Pons (tissue), 1 donor: ENCODE measurements at regions not wholly inside any gene's neighbourhood (a gene's known extent, or its start where the extent isn't known, plus 50 kb on each side); places are given as distances from the start of the nearest gene placed in this dataset.
"Not testable (repeated sequence)": the region's sequence is repeated elsewhere in the genome, so short reads cannot be mapped to it uniquely, and the experiment has no call there.

Source experiments
- DNase-seq: peaks from one replicate; pipeline ENCODE4 v3.0.0-alpha.2; 2016; ENCODE audit warnings: low spot score

- DNase-seq = no peak
Observed at GRCh38 chr6:137968901-137969300, 101.8 kb downstream of the TNFAIP3 start.

GRCh38 chr6:137969874-137970273 is 102.8 kb downstream of the TNFAIP3 start:
- DNase-seq = no peak

- no peak for DNase-seq
Observed at GRCh38 chr6:137970368-137970767, 103.3 kb downstream of the TNFAIP3 start.

GRCh38 chr6:137973201-137973600 is 106.1 kb downstream of the TNFAIP3 start:
- DNase-seq = no peak

- DNase-seq = peak; percentile 28
Observed at GRCh38 chr6:137975188-137975940, 108.3 kb downstream of the TNFAIP3 start.

- DNase-seq = no peak
Observed at GRCh38 chr6:137976430-137976829, 109.4 kb downstream of the TNFAIP3 start.

- DNase-seq = no peak
Observed at GRCh38 chr6:137977206-137977605, 110.1 kb downstream of the TNFAIP3 start.

- no peak for DNase-seq
Observed at GRCh38 chr6:137977814-137978213, 110.8 kb downstream of the TNFAIP3 start.

- no peak for DNase-seq
Observed at GRCh38 chr6:137978252-137978896, 111.3 kb downstream of the TNFAIP3 start.

GRCh38 chr6:137979263-137979662 is 112.2 kb downstream of the TNFAIP3 start:
- not testable (repeated sequence) for DNase-seq

GRCh38 chr6:137980777-137981176 is 113.7 kb downstream of the TNFAIP3 start:
- no peak for DNase-seq

GRCh38 chr6:137981758-137982157 is 114.7 kb downstream of the TNFAIP3 start:
- DNase-seq = no peak

GRCh38 chr6:137982418-137983189 is 115.5 kb downstream of the TNFAIP3 start:
- no peak for DNase-seq

GRCh38 chr6:137983269-137983668 is 116.2 kb downstream of the TNFAIP3 start:
- no peak for DNase-seq

GRCh38 chr6:137989664-137990063 is 117.6 kb downstream of the PERP start:
- no peak for DNase-seq

GRCh38 chr6:137995371-137995770 is 111.8 kb downstream of the PERP start:
- DNase-seq = no peak

GRCh38 chr6:137998461-137999019 is 108.7 kb downstream of the PERP start:
- no peak for DNase-seq

- no peak for DNase-seq
Observed at GRCh38 chr6:137999815-138000214, 107.4 kb downstream of the PERP start.

- no peak for DNase-seq
Observed at GRCh38 chr6:138000941-138001340, 106.3 kb downstream of the PERP start.

- peak; percentile 49 for DNase-seq
Observed at GRCh38 chr6:138001750-138002349, 105.4 kb downstream of the PERP start.

- peak; percentile 41 for DNase-seq
Observed at GRCh38 chr6:138004430-138005287, 102.6 kb downstream of the PERP start.
